SH-SY5Y (cell line): ENCODE measurements at regions not wholly inside any gene's neighbourhood (a gene's known extent, or its start where the extent isn't known, plus 50 kb on each side); places are given as distances from the start of the nearest gene placed in this dataset.

Experiments used
- GATA2 ChIP-seq: IDR thresholded peaks from 2 replicates; pipeline ENCODE4 v1.6.1; 2011; ENCODE audit warnings: mild to moderate bottlenecking, low read depth, low read length
- GATA3 ChIP-seq: IDR thresholded peaks from 2 replicates; pipeline ENCODE4 v1.6.1; 2011; ENCODE audit warnings: low read depth, mild to moderate bottlenecking, low read length, moderate library complexity

GRCh38 chr4:111676533-111676932 is 468.7 kb upstream of the FAM241A start:
- TF ChIP-seq GATA2 (no peak), GATA3 (no peak)

GRCh38 chr4:111678479-111678878 is 466.8 kb upstream of the FAM241A start:
- TF ChIP-seq GATA2 (no peak), GATA3 (no peak)

- no peak for TF ChIP-seq GATA2
- no peak for TF ChIP-seq GATA3
Measured at GRCh38 chr4:111678908-111679307, 466.3 kb upstream of the FAM241A start.

- TF ChIP-seq GATA2 = no peak
- no peak for TF ChIP-seq GATA3
Measured at GRCh38 chr4:111681270-111681669, 464.0 kb upstream of the FAM241A start.

- TF ChIP-seq GATA3 (no peak), GATA2 (no peak)
Measured at GRCh38 chr4:111681751-111682150, 463.5 kb upstream of the FAM241A start.

- TF ChIP-seq GATA3 = no peak
- TF ChIP-seq GATA2 = no peak
Measured at GRCh38 chr4:111685205-111685604, 460.0 kb upstream of the FAM241A start.

- TF ChIP-seq GATA2 = no peak
- TF ChIP-seq GATA3 = no peak
Measured at GRCh38 chr4:111689214-111689613, 456.0 kb upstream of the FAM241A start.

- TF ChIP-seq GATA3 (no peak), GATA2 (no peak)
Measured at GRCh38 chr4:111689731-111690130, 455.5 kb upstream of the FAM241A start.

- TF ChIP-seq GATA3 (no peak), GATA2 (no peak)
Measured at GRCh38 chr4:111693758-111694157, 451.5 kb upstream of the FAM241A start.

GRCh38 chr4:111695677-111696076 is 449.6 kb upstream of the FAM241A start:
- no peak for TF ChIP-seq GATA2
- no peak for TF ChIP-seq GATA3

GRCh38 chr4:111696505-111696904 is 448.7 kb upstream of the FAM241A start:
- TF ChIP-seq GATA3 = no peak
- no peak for TF ChIP-seq GATA2

- TF ChIP-seq GATA3 (no peak), GATA2 (no peak)
Measured at GRCh38 chr4:111697176-111697942, 447.9 kb upstream of the FAM241A start.

GRCh38 chr4:111698361-111698760 is 446.9 kb upstream of the FAM241A start:
- TF ChIP-seq GATA2 (no peak), GATA3 (no peak)

- TF ChIP-seq GATA2 (no peak), GATA3 (no peak)
Measured at GRCh38 chr4:111699165-111699564, 446.1 kb upstream of the FAM241A start.

GRCh38 chr4:111701102-111701501 is 444.2 kb upstream of the FAM241A start:
- TF ChIP-seq GATA3 (no peak), GATA2 (no peak)
